ENCODE measurements at regions not wholly inside any gene's neighbourhood (a gene's known extent, or its start where the extent isn't known, plus 50 kb on each side); places are given as distances from the start of the nearest gene placed in this dataset.

- no peaks in the 10 kb centered on the region for H3K4me1 ChIP-seq (ENCODE audit: control insufficient read depth, low read length)
- peaks cover 35% of the 10 kb centered on the region for H3K27me3 ChIP-seq (ENCODE audit: control insufficient read depth, low read length)
- no peak overlapping the region for H3K4me3 ChIP-seq (ENCODE audit: low read length)
- no peaks in the 10 kb centered on the region for H3F3A ChIP-seq (ENCODE audit: control insufficient read depth, insufficient read depth)
- no peaks in the 10 kb centered on the region for H3K9me3 ChIP-seq (ENCODE audit: control insufficient read depth, insufficient read depth, low read length)
- no peaks in the 10 kb centered on the region for H3K9me2 ChIP-seq (replicated peaks; ENCODE audit: control insufficient read depth, low read length)
- no peaks in the 10 kb centered on the region for H3K36me3 ChIP-seq (ENCODE audit: control insufficient read depth, low read length)
- no peak overlapping the region for H3K27ac ChIP-seq (ENCODE audit: low read depth, low read length)
- H4K20me1 ChIP-seq (ENCODE audit: control insufficient read depth, insufficient read depth, low read depth, low read length) = no peaks in the 10 kb centered on the region
- H3K4me2 ChIP-seq (ENCODE audit: low read length) = no peak overlapping the region
- H3K79me2 ChIP-seq (ENCODE audit: control insufficient read depth, low read length) = no peaks in the 10 kb centered on the region
- no peak for TF ChIP-seq CTCF (IDR thresholded peaks at IDR 0.05; ENCODE audit: low read depth, low read length, poor library complexity, severe bottlenecking)
- no peak for TF ChIP-seq EZH2phosphoT487 (IDR thresholded peaks at IDR 0.05; ENCODE audit: borderline replicate concordance, low read length)
Observed at GRCh38 chr15:69699096-69699495, 246.5 kb downstream of the RPLP1 start.

GRCh38 chr15:69700380-69700779 lies 247.8 kb downstream of the RPLP1 start:
- Histone ChIP-seq H3K36me3 (ENCODE audit: control insufficient read depth, low read length) (no peaks in the 10 kb centered on the region), H3K79me2 (ENCODE audit: control insufficient read depth, low read length) (no peaks in the 10 kb centered on the region), H3K27ac (ENCODE audit: low read depth, low read length) (no peak overlapping the region), H3K4me1 (ENCODE audit: control insufficient read depth, low read length) (no peaks in the 10 kb centered on the region), H3K9me3 (ENCODE audit: control insufficient read depth, insufficient read depth, low read length) (no peaks in the 10 kb centered on the region), H4K20me1 (ENCODE audit: control insufficient read depth, insufficient read depth, low read depth, low read length) (no peaks in the 10 kb centered on the region), H3K9me2 (replicated peaks; ENCODE audit: control insufficient read depth, low read length) (no peaks in the 10 kb centered on the region), H3K4me2 (ENCODE audit: low read length) (no peak overlapping the region), H3F3A (ENCODE audit: control insufficient read depth, insufficient read depth) (no peaks in the 10 kb centered on the region), H3K4me3 (ENCODE audit: low read length) (no peak overlapping the region), H3K27me3 (ENCODE audit: control insufficient read depth, low read length) (peaks cover 35% of the 10 kb centered on the region)
- TF ChIP-seq EZH2phosphoT487 (IDR thresholded peaks at IDR 0.05; ENCODE audit: borderline replicate concordance, low read length) (no peak), CTCF (IDR thresholded peaks at IDR 0.05; ENCODE audit: low read depth, low read length, poor library complexity, severe bottlenecking) (no peak)

- no peaks in the 10 kb centered on the region for H3F3A ChIP-seq (ENCODE audit: control insufficient read depth, insufficient read depth)
- H3K4me2 ChIP-seq (ENCODE audit: low read length) = no peak overlapping the region
- no peaks in the 10 kb centered on the region for H3K9me2 ChIP-seq (replicated peaks; ENCODE audit: control insufficient read depth, low read length)
- TF ChIP-seq CTCF (IDR thresholded peaks at IDR 0.05; ENCODE audit: low read depth, low read length, poor library complexity, severe bottlenecking) (no peak), EZH2phosphoT487 (IDR thresholded peaks at IDR 0.05; ENCODE audit: borderline replicate concordance, low read length) (no peak)
- peaks cover 35% of the 10 kb centered on the region for H3K27me3 ChIP-seq (ENCODE audit: control insufficient read depth, low read length)
- no peaks in the 10 kb centered on the region for H3K79me2 ChIP-seq (ENCODE audit: control insufficient read depth, low read length)
- no peaks in the 10 kb centered on the region for H3K9me3 ChIP-seq (ENCODE audit: control insufficient read depth, insufficient read depth, low read length)
- no peak overlapping the region for H3K27ac ChIP-seq (ENCODE audit: low read depth, low read length)
- no peak overlapping the region for H3K4me3 ChIP-seq (ENCODE audit: low read length)
- no peaks in the 10 kb centered on the region for H4K20me1 ChIP-seq (ENCODE audit: control insufficient read depth, insufficient read depth, low read depth, low read length)
- H3K36me3 ChIP-seq (ENCODE audit: control insufficient read depth, low read length) = no peaks in the 10 kb centered on the region
- no peaks in the 10 kb centered on the region for H3K4me1 ChIP-seq (ENCODE audit: control insufficient read depth, low read length)
Observed at GRCh38 chr15:69701198-69701597, 248.6 kb downstream of the RPLP1 start.

Data from DOHH2 (cell line).